Islet precursor cell (in vitro differentiated cells): ENCODE measurements at regions not wholly inside any gene's neighbourhood (a gene's known extent, or its start where the extent isn't known, plus 50 kb on each side); places are given as distances from the start of the nearest gene placed in this dataset.
A peak's percentile ranks its signal among the peaks of the same experiment; 100 is the strongest.

Source experiments
- DNase-seq: peaks from one replicate; pipeline ENCODE4 v3.0.0-alpha.2; 2018

- peak; percentile 88 for DNase-seq
Measured at GRCh38 chr12:107411792-107412535, 273.6 kb upstream of the PWP1 start.

DNA sequence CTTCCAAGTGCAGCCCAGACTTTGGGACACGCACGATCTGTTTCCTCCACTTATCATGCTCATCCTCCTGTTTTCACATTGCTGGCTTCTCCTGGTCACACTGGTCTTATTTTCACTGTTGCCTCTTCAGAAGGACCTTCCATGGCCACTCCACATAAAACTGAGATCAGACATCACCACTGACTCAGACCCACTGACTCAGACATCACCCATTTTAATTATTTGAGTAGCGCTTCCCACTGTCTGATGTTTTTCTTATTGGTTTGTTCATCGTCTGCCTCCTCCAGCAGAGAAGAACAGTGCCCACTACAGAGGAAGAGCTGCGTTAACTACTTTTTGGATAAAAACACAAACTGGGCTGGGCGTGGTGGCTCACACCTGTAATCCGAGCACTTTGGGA lies 270.5 kb upstream of the PWP1 start:
- DNase-seq: no peak

DNA sequence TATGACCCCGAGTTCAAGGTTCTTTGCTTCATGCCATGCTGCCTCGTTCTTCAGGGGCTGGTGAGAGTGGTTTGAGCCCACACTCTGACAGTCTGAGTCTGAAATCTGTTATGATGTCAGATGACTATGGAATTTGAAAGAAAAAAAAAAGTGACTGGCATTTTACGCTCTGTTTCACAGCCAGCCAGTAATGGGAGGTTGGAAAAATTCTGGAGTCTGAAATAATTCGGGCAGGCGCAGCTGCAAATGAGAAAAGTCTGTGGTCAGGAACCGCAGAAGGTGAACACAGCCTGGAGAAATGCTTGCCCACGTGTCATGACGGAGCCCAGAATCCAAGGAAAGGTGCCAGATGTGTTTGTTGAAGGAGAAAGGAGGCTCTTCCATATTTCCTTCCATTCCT lies 269.8 kb upstream of the PWP1 start:
- no peak for DNase-seq

DNA sequence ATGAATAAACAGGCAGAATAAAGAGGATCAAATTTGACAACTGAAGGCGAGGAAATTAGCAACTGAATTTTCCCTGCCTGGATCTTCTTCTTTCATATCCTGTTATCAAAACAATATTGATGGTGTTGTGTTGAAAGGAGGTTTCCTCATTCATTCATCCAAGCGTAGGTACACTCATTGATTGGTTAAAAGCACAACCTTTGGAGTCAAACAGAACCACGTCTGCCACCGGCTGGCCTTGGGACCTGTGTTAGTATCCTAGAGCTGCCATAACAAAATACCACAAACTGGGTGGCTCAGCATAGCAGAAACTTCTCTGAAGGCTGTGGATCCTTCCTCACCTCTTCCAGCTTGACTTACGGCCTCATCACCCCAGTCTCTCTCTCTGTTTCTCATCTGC lies 268.6 kb upstream of the PWP1 start:
- DNase-seq: no peak

DNA sequence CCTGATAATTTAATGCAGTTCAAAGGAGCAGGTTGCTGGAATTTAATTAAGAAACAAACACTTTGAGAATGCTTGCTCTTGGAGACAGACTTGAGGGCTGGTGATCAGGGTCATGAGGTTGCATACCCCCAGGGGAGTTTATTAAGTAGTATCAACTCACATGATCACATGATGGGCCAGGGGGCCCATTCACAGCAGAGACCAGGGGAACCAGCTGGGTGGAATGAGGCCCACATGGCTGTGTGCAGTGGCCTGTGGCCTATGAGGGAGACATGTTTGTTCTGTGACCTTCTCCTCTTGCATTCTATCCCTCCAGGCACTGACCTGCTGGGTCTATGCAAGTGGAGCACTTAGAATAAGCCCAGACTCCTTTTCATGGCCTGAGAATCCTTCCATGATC lies 266.6 kb upstream of the PWP1 start:
- DNase-seq: no peak

GRCh38 chr12:107423531-107423930 lies 262.1 kb upstream of the PWP1 start:
- no peak for DNase-seq

DNA sequence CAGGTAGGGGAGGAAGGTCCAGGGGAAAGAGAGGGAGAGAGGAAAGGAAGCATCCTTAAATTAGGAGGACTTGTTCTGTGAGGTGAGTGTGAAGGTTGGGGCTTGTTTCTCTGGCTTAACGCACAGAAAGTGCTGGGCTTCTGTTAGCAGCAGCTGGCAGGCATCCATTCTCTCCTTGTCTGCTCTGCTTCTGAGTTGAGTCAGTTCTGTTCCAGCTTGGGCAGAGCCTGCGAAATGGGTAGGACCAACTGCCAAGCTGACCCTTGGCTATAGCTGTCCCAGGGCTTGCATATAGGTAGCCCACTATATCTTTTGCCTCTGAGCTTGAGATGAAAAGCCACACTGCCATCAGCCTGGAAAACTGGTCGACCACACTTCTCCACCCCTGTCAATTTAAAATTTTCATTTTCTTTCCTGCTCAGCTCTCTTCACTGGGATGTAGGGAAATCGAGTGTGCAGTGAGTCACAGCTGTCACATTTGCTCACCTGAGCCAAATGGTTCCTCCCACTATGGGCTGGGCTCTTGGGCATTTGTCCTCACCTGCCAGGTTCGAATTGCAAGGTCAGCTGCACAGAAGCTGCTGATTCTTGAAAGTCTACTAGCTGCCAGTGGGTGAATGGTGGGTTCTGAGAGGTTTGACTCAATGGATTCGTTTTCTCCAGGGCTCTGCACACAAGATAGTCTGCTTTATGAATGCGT lies 256.4 kb upstream of the PWP1 start:
- DNase-seq: no peak

GRCh38 chr12:107431942-107432341 lies 253.7 kb upstream of the PWP1 start:
- DNase-seq: no peak

GRCh38 chr12:107435072-107435471 lies 250.5 kb upstream of the PWP1 start:
- DNase-seq: no peak

DNA sequence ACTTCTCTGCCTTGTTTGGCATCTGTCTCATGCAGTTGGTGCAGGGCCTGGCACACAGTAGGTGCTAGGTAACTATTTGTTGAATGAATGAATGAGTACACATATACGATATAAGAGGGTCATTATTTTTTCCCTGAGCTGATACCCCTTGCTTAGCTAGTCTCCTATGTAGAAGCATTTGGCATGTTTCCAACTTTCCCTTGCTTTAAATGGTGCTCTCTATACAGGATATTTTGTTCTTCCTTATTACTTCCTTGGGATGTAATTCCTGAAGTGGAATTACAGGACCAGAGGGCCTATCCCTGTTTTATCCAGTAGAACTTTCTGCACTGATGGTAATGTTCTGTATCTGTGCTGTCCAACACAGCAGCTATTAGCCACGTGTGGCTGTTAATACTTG lies 250.1 kb upstream of the PWP1 start:
- no peak for DNase-seq

GRCh38 chr12:107436376-107436775 lies 249.2 kb upstream of the PWP1 start:
- DNase-seq: peak; percentile 91

- no peak for DNase-seq
Measured at GRCh38 chr12:107436836-107437235, 248.8 kb upstream of the PWP1 start.

DNA sequence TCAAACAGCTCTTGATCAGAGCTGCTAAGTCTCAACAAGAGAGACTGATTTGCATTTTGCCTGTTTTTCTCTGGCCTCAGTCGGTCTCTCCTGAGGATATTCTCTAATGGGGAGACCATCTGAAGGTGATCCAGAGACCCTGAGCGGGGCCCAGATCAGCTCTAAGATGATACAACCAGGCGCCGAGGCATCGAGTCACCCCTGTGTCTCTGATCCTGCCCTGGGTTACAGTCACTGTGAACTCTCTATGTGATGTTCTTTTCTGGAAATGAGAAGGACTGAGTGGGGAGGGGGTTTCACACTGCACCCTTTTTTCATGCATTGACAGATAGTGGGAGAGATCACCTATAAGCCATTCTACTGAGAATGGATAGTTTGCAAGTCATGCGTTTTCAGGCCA lies 247.6 kb upstream of the PWP1 start:
- no peak for DNase-seq

DNA sequence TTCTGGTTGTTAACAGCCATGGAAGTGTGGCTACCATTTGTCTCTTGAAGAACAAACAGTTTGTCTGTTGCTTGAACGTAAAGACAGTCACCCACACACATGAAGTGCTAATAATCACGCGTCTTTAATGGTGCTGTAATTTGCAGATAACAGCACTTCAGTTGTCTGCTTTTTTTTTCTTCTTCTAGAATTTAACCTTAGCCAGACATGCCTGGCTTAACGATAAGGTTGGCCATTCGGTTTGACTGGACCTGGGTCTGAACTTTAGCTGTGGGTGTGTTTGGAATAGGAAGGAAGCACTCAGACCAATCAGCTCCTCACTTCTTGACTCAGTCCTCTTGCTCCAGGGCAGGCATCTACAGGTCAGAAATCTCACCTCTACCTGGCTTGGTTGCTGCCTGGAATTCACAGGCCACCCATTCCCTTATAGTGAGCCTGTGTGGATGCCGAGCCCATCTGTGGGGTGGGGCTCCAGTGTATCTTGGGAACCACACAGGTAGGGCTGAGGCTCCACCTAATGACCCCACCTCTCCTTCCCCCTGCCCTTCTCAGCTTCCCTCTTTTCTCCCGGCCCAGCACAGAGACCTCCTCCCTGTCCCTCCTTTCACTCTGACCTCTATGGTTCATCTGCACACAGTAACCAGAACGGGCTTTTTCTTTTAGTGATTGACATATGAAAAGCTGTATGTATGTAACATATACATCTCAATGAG lies 246.4 kb upstream of the PWP1 start:
- DNase-seq: peak; percentile 69

- DNase-seq: no peak
Measured at GRCh38 chr12:107440606-107441005, 245.0 kb upstream of the PWP1 start.

DNA sequence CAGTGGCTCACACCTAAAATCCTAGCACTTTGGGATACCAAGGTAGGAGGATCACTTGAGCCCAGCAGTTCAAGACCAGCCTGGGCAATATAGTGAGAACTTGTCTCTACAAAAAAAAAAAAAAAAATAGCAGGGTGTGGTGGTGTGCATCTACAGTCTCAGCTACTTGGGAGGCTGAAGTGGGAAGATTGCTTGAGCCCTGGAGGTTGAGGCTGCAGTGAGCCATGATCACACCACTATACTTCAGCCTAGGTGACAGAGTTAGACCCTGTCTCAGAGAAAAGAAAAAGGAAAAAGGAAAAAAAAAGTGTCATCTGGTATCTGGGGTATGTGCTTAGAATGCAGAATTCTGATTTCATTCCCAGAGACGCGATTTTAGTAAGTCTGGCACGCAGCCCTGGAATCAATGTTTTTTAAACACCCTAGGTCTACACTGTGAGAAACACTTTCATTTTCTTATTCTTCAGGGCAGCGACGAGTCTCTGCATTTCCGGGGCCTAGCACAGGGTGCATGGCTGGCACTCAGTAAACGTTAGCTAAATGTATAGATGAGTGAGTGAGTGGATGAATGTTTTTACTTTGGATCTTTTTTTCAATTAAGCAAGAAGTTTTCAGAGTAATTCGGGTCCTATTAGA lies 243.8 kb upstream of the PWP1 start:
- no peak for DNase-seq

DNA sequence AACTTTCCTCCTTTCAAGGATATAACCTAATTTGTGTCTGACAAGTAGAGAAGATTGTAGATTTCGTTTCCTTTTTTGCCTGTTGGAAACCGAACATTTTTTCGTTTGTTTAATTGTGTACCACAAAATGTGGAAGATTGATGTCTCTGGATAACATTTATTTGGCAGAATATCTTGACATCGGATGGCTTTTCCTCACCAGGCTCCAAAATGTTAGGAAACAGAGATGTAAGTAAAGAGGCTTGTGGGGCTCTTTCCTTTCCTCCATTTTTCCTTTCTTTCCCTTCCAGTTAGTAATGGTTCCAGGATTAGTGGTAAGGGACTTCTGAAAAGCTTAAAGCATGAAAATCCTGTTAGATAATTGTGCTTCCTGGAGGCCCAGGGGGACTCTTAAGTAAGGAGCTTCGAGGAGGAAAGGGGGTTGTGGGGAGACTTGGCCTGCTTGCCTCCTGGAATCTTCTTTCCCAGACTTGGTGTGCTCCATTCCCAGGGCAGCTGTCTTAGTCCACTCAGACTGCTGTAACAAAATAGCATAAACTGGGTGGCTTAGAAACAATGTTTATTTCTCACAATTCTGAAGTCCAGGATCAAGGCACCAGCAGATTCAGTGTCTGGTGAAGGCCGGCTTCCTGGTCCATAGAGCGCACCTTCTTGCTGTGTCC lies 243.1 kb upstream of the PWP1 start:
- no peak for DNase-seq

DNA sequence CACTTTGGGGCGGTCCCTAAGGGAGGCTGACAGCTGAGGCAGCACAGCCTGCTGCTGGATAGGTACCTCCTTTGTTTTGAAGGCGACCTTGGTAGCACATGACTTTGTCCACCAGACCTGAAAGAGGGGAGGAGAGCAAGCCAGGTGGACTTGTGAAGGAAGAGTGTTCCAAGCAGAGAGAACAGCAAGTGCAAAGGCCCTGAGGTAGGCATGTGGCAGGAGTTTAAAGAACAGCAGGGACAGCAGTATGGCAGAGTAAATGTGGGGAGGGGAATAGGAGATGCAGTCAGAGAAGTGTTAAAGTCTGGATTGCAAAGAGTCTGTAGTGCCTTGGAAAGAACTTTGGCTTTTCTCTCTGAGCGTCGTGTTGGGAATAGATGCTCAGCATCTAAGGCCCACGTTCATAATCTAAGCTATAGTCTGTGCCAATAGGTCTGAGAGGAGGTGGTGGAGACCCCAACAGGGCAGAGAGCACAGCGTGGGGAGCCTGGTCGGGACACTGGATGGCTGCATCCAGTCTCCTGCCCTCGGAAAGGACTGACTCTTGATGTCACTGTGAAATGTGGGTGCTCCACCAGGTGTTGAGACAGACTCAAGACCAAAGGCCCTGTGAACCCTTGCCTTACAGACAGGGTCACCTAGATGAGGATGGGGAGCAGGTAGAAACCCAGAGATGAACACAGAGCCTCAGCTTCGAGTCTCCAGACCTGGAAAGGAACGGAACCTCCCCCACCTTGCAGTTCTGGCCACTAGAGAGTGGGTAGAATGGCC lies 242.1 kb upstream of the PWP1 start:
- no peak for DNase-seq

DNA sequence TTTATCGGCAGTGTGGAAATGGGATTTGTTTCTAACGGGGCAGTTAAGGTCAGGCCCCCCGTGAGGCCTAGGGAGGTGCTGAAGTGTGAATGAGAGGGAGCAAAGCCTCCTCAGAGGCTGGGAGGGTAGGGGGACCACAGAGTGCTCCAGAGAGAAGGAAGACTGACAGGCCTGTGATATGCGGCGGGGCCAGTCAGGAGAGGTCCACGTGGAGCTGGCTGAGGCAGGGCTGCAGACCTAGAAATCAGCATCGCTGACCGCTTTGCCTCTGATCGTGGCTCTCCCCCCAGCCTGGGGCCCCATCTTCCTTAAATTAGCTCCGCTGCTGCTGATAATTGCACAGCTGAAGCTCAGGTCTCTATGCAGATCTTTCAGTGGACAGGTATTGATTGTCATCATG lies 240.8 kb upstream of the PWP1 start:
- DNase-seq: no peak

DNA sequence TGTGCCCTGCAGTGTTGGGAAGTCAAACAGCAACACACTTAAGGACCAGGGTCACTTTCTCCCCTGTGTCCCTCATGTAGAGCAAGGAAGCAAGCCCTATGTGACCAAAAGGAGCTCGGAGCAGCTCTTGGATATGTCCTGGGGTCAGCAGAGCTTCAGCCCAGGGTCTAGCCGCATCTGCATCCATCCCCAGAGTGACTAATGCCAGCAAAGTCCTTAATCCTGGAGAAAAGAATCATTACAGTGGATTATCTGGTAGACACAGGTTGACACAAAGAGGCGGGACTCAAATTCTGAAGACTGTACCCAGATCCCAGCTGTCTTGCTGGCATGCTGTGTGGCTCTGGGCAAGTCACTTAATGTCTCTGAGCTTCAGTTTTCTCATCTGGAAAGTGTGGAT lies 239.1 kb upstream of the PWP1 start:
- DNase-seq: no peak

DNA sequence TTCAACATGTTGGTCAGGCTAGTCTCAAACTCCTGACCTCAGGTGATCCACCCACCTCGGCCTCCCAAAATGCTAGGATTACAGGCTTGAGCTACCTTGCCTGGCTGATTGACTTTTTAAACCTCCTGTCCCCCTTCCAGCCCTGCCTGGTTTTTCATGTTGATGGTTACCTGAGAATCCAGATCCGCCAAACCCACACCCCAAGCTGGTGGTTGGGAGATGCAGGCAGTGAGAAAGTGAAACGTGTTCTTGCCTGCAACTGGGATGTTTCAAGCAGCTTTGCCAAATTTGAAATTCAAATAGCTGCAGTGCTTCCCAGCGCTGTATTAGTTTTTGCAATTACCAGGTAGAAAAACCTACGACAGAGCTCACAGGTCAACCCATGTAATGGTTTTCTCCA lies 238.3 kb upstream of the PWP1 start:
- DNase-seq: no peak

GRCh38 chr12:107448198-107448597 lies 237.4 kb upstream of the PWP1 start:
- DNase-seq: peak; percentile 70
